Stimulated activated CD8-positive, alpha-beta memory T cell treated with anti-CD3 and anti-CD28 coated beads, Interleukin-15, amount 100 ng/mL, for 1 hour (primary cell): ENCODE measurements at regions not wholly inside any gene's neighbourhood (a gene's known extent, or its start where the extent isn't known, plus 50 kb on each side); places are given as distances from the start of the nearest gene placed in this dataset.
"Not testable (repeated sequence)": the region's sequence is repeated elsewhere in the genome, so short reads cannot be mapped to it uniquely, and the experiment has no call there.

Experiments used
- DNase-seq: peaks from one replicate; pipeline ENCODE4 v3.0.0-alpha.2; 2020; ENCODE audit warnings: low read depth

GRCh38 chr2:61677306-61677705 is 139.2 kb upstream of the XPO1 start:
- DNase-seq: no peak

- no peak for DNase-seq
Observed at GRCh38 chr2:61675204-61675603, 137.0 kb upstream of the XPO1 start.

GRCh38 chr2:61671561-61672315 is 133.6 kb upstream of the XPO1 start:
- no peak for DNase-seq

GRCh38 chr2:61670591-61671501 is 132.7 kb upstream of the XPO1 start:
- DNase-seq: no peak

- DNase-seq: no peak
Observed at GRCh38 chr2:61664190-61664589, 126.0 kb upstream of the XPO1 start.

- no peak for DNase-seq
Observed at GRCh38 chr2:61662990-61663389, 124.8 kb upstream of the XPO1 start.

- DNase-seq: no peak
Observed at GRCh38 chr2:61660511-61661388, 122.6 kb upstream of the XPO1 start.

GRCh38 chr2:61658841-61659780 is 121.0 kb upstream of the XPO1 start:
- DNase-seq: no peak

GRCh38 chr2:61649946-61650345 is 111.8 kb upstream of the XPO1 start:
- DNase-seq: not testable (repeated sequence)

GRCh38 chr2:61649021-61649420 is 110.9 kb upstream of the XPO1 start:
- DNase-seq: no peak

GRCh38 chr2:61647044-61647443 is 108.9 kb upstream of the XPO1 start:
- DNase-seq: no peak

GRCh38 chr2:61645911-61646310 is 107.8 kb upstream of the XPO1 start:
- DNase-seq: no peak

GRCh38 chr2:61643153-61643552 is 105.0 kb upstream of the XPO1 start:
- not testable (repeated sequence) for DNase-seq

- DNase-seq: no peak
Observed at GRCh38 chr2:61640406-61640805, 102.2 kb upstream of the XPO1 start.

- DNase-seq: no peak
Observed at GRCh38 chr2:61639721-61640120, 101.6 kb upstream of the XPO1 start.

- no peak for DNase-seq
Observed at GRCh38 chr2:61636686-61637085, 98.5 kb upstream of the XPO1 start.

- DNase-seq: no peak
Observed at GRCh38 chr2:61634512-61634911, 96.4 kb upstream of the XPO1 start.

- no peak for DNase-seq
Observed at GRCh38 chr2:61633250-61633649, 95.1 kb upstream of the XPO1 start.

- no peak for DNase-seq
Observed at GRCh38 chr2:61632276-61633169, 94.4 kb upstream of the XPO1 start.

- no peak for DNase-seq
Observed at GRCh38 chr2:61631321-61631720, 93.2 kb upstream of the XPO1 start.
